Chondrocyte (in vitro differentiated cells): ENCODE measurements at regions not wholly inside any gene's neighbourhood (a gene's known extent, or its start where the extent isn't known, plus 50 kb on each side); places are given as distances from the start of the nearest gene placed in this dataset.

Experiments
- DNase-seq: peaks from one replicate; pipeline ENCODE4 v3.0.0; 2021; ENCODE audit warnings: mixed read lengths, low spot score
- H3K27ac Mint-ChIP-seq: one replicate; pipeline ENCODE4 v1.8.0; 2021; ENCODE audit warnings: mild to moderate bottlenecking, moderate library complexity, mixed read lengths; ENCODE audit not compliant: unreplicated experiment
- H3K27me3 Mint-ChIP-seq: 2 replicates; pipeline ENCODE4 v1.8.0; 2021; ENCODE audit warnings: low read depth, mixed read lengths
- H3K36me3 Mint-ChIP-seq: 2 replicates; pipeline ENCODE4 v1.8.0; 2021; ENCODE audit warnings: low read depth, mixed read lengths
- H3K4me1 Mint-ChIP-seq: 2 replicates; pipeline ENCODE4 v1.8.0; 2021; ENCODE audit warnings: low read depth, mild to moderate bottlenecking, mixed read lengths
- H3K4me3 Mint-ChIP-seq: one replicate; pipeline ENCODE4 v1.8.0; 2021; ENCODE audit warnings: mild to moderate bottlenecking, moderate library complexity, mixed read lengths; ENCODE audit not compliant: unreplicated experiment
- H3K9me3 Mint-ChIP-seq: 2 replicates; pipeline ENCODE4 v1.8.0; 2021; ENCODE audit warnings: low read depth, mixed read lengths
- CTCF ChIP-seq: fragments of 200-600 bp; sonication (generic); IDR thresholded peaks from 2 replicates; pipeline ENCODE4 v1.5.0; 2021; ENCODE audit warnings: antibody characterized with exemption, mild to moderate bottlenecking, moderate library complexity

- H3K27me3 Mint-ChIP-seq: no peaks in the 10 kb centered on the region
- H3K27ac Mint-ChIP-seq: no peak overlapping the region
- H3K9me3 Mint-ChIP-seq: no peaks in the 10 kb centered on the region
- TF ChIP-seq CTCF: no peak
- H3K4me3 Mint-ChIP-seq: no peak overlapping the region
- DNase-seq: no peak
- H3K4me1 Mint-ChIP-seq: peaks cover 36% of the 10 kb centered on the region
- H3K36me3 Mint-ChIP-seq: no peaks in the 10 kb centered on the region
Observed at GRCh38 chr4:30825008-30825770, 105.0 kb downstream of the PCDH7 start.

- no peaks in the 10 kb centered on the region for H3K9me3 Mint-ChIP-seq
Observed at GRCh38 chr4:30828264-30828926, 108.2 kb downstream of the PCDH7 start.

GRCh38 chr4:30832639-30833038, 112.5 kb downstream of the PCDH7 start:
- no peak overlapping the region for H3K27ac Mint-ChIP-seq
- peaks cover 64% of the 10 kb centered on the region for H3K4me1 Mint-ChIP-seq
- no peaks in the 10 kb centered on the region for H3K36me3 Mint-ChIP-seq
- H3K27me3 Mint-ChIP-seq: no peaks in the 10 kb centered on the region
- no peak for TF ChIP-seq CTCF
- H3K9me3 Mint-ChIP-seq: no peaks in the 10 kb centered on the region
- no peak for DNase-seq
- H3K4me3 Mint-ChIP-seq: no peak overlapping the region

More at GRCh38 chr4:30828264-30828926, 108.2 kb downstream of the PCDH7 start:
- Mint-ChIP-seq H3K4me3 (no peak overlapping the region), H3K36me3 (no peaks in the 10 kb centered on the region), H3K27me3 (no peaks in the 10 kb centered on the region), H3K4me1 (peaks cover 45% of the 10 kb centered on the region), H3K27ac (peak overlapping the region; percentile 74)
- TF ChIP-seq CTCF: no peak
- no peak for DNase-seq

GRCh38 chr4:30833206-30833605, 113.0 kb downstream of the PCDH7 start:
- H3K4me1 Mint-ChIP-seq: peaks cover 59% of the 10 kb centered on the region
- H3K27ac Mint-ChIP-seq: no peak overlapping the region
- TF ChIP-seq CTCF: no peak
- DNase-seq: no peak
- H3K36me3 Mint-ChIP-seq: no peaks in the 10 kb centered on the region
- H3K9me3 Mint-ChIP-seq: no peaks in the 10 kb centered on the region
- no peak overlapping the region for H3K4me3 Mint-ChIP-seq
- no peaks in the 10 kb centered on the region for H3K27me3 Mint-ChIP-seq

- DNase-seq: no peak
- no peak for TF ChIP-seq CTCF
- Mint-ChIP-seq H3K4me3 (no peak overlapping the region), H3K27me3 (no peaks in the 10 kb centered on the region), H3K36me3 (no peaks in the 10 kb centered on the region), H3K27ac (no peak overlapping the region), H3K4me1 (peaks cover 65% of the 10 kb centered on the region), H3K9me3 (no peaks in the 10 kb centered on the region)
Observed at GRCh38 chr4:30835044-30835443, 114.9 kb downstream of the PCDH7 start.
